ENCODE measurements at regions not wholly inside any gene's neighbourhood (a gene's known extent, or its start where the extent isn't known, plus 50 kb on each side); places are given as distances from the start of the nearest gene placed in this dataset.

GRCh38 chr2:238638982-238639628 lies 208.8 kb upstream of the TWIST2 start:
- Mint-ChIP-seq H3K27ac (no peak overlapping the region), H3K27me3 (peaks cover 0 to 5% (median 0%) of the 10 kb centered on the region in 3 donors), H3K4me1 (no peaks in the 10 kb centered on the region), H3K36me3 (no peaks in the 10 kb centered on the region), H3K9me3 (no peaks in the 10 kb centered on the region), H3K4me3 (no peak overlapping the region)
- ATAC-seq (ENCODE audit: low read depth in 2 of 2) = no peak
- DNase-seq = no peak

DNA sequence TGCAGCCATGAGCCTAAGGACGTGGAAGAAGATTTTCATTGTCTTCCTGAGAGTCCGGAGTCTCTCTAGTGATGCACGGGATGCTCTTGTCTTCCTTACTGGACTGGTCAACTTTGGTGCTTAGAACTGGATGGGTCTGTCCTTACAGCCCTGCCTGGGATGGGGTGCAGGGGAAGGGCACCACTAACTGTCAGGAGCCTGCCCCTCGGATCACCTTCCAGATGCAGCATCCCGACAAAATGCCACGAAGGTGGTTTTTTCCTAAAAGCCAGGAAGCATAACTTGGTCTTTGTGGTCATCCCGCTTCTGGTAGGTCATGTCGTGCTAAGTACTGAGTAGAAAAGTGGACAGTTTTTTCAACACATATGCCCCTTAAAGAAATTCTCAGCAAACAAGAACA lies 207.4 kb upstream of the TWIST2 start:
- Mint-ChIP-seq H3K9me3 (no peaks in the 10 kb centered on the region), H3K4me3 (no peak overlapping the region), H3K36me3 (no peaks in the 10 kb centered on the region), H3K27me3 (peaks cover 0 to 5% (median 0%) of the 10 kb centered on the region in 3 donors), H3K27ac (no peak overlapping the region), H3K4me1 (no peaks in the 10 kb centered on the region)
- ATAC-seq (ENCODE audit: low read depth in 2 of 2) = no peak
- no peak for DNase-seq

- ATAC-seq (ENCODE audit: low read depth in 2 of 2) (no peak), DNase-seq (no peak)
- H3K27me3 Mint-ChIP-seq = peaks cover 0 to 10% (median 0%) of the 10 kb centered on the region in 3 donors
- no peak overlapping the region for H3K27ac Mint-ChIP-seq
- no peaks in the 10 kb centered on the region for H3K4me1 Mint-ChIP-seq
- no peak overlapping the region for H3K4me3 Mint-ChIP-seq
- H3K9me3 Mint-ChIP-seq = no peaks in the 10 kb centered on the region
- H3K36me3 Mint-ChIP-seq = no peaks in the 10 kb centered on the region
These were observed 204.9 kb upstream of the TWIST2 start for GRCh38 chr2:238642973-238643372.

GRCh38 chr2:238643400-238643907 lies 204.4 kb upstream of the TWIST2 start:
- ATAC-seq (ENCODE audit: low read depth in 2 of 2) (no peak), DNase-seq (no peak)
- H3K36me3 Mint-ChIP-seq = no peaks in the 10 kb centered on the region
- peaks cover 0 to 10% (median 0%) of the 10 kb centered on the region in 3 donors for H3K27me3 Mint-ChIP-seq
- H3K4me3 Mint-ChIP-seq = no peak overlapping the region
- no peaks in the 10 kb centered on the region for H3K9me3 Mint-ChIP-seq
- no peak overlapping the region for H3K27ac Mint-ChIP-seq
- H3K4me1 Mint-ChIP-seq = no peaks in the 10 kb centered on the region

GRCh38 chr2:238644095-238645081 lies 203.5 kb upstream of the TWIST2 start:
- ATAC-seq (ENCODE audit: low read depth in 2 of 2) (no peak), DNase-seq (no peak)
- peaks cover 0 to 6% (median 0%) of the 10 kb centered on the region in 3 donors for H3K27me3 Mint-ChIP-seq
- H3K36me3 Mint-ChIP-seq = no peaks in the 10 kb centered on the region
- H3K27ac Mint-ChIP-seq = no peak overlapping the region
- H3K9me3 Mint-ChIP-seq = no peaks in the 10 kb centered on the region
- H3K4me1 Mint-ChIP-seq = no peaks in the 10 kb centered on the region
- no peak overlapping the region for H3K4me3 Mint-ChIP-seq

GRCh38 chr2:238645095-238645494 lies 202.8 kb upstream of the TWIST2 start:
- Mint-ChIP-seq H3K9me3 (no peaks in the 10 kb centered on the region), H3K27me3 (peaks cover 0 to 4% (median 0%) of the 10 kb centered on the region in 3 donors), H3K4me1 (no peaks in the 10 kb centered on the region), H3K4me3 (no peak overlapping the region), H3K27ac (no peak overlapping the region), H3K36me3 (no peaks in the 10 kb centered on the region)
- ATAC-seq (ENCODE audit: low read depth in 2 of 2) (no peak), DNase-seq (no peak)

- Mint-ChIP-seq H3K36me3 (no peaks in the 10 kb centered on the region), H3K9me3 (no peaks in the 10 kb centered on the region), H3K27ac (no peak overlapping the region), H3K4me3 (no peak overlapping the region), H3K4me1 (no peaks in the 10 kb centered on the region), H3K27me3 (peaks cover 0 to 4% (median 0%) of the 10 kb centered on the region in 3 donors)
- DNase-seq (no peak), ATAC-seq (ENCODE audit: low read depth in 2 of 2) (no peak)
These were observed 202.2 kb upstream of the TWIST2 start for GRCh38 chr2:238645716-238646115.

DNA sequence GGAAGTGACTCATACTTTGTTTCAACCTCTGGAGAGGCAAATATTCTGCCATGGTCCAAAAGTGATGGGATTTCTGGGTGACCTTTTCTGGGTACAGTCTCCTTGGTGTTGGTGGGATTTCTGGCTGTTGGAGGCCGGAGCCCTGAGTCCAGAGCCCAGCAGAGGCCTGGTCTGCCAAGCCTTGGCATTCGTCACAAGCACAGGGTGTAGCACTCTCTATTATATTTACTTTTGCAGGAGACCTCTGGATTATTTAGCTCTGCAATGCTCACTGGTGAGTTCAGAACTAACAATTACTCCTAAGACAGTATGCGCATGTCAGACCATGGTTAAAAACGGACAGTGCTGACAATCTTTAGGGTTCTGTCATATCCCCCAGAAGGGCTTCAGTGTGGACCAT lies 201.6 kb upstream of the TWIST2 start:
- no peaks in the 10 kb centered on the region for H3K36me3 Mint-ChIP-seq
- no peak for ATAC-seq (ENCODE audit: low read depth in 2 of 2)
- no peaks in the 10 kb centered on the region for H3K4me1 Mint-ChIP-seq
- no peak overlapping the region for H3K4me3 Mint-ChIP-seq
- H3K27ac Mint-ChIP-seq = no peak overlapping the region
- H3K9me3 Mint-ChIP-seq = no peaks in the 10 kb centered on the region
- peaks cover 0 to 4% (median 0%) of the 10 kb centered on the region in 3 donors for H3K27me3 Mint-ChIP-seq
- DNase-seq = no peak

GRCh38 chr2:238646803-238647202 lies 201.1 kb upstream of the TWIST2 start:
- Mint-ChIP-seq H3K4me3 (no peak overlapping the region), H3K27me3 (peaks cover 0 to 4% (median 0%) of the 10 kb centered on the region in 3 donors), H3K9me3 (no peaks in the 10 kb centered on the region), H3K27ac (peak overlapping the region in 1 of 6 donors; percentile 73), H3K4me1 (no peaks in the 10 kb centered on the region), H3K36me3 (no peaks in the 10 kb centered on the region)
- DNase-seq = no peak
- ATAC-seq (ENCODE audit: low read depth in 2 of 2) = no peak

GRCh38 chr2:238649123-238649522 lies 198.8 kb upstream of the TWIST2 start:
- Mint-ChIP-seq H3K36me3 (no peaks in the 10 kb centered on the region), H3K27ac (no peak overlapping the region), H3K9me3 (peaks cover 0 to 2% (median 0%) of the 10 kb centered on the region in 7 donors), H3K27me3 (peaks cover 0 to 9% (median 4%) of the 10 kb centered on the region in 3 donors), H3K4me1 (no peaks in the 10 kb centered on the region), H3K4me3 (no peak overlapping the region)
- no peak for DNase-seq
- ATAC-seq (ENCODE audit: low read depth in 2 of 2) = no peak

DNA sequence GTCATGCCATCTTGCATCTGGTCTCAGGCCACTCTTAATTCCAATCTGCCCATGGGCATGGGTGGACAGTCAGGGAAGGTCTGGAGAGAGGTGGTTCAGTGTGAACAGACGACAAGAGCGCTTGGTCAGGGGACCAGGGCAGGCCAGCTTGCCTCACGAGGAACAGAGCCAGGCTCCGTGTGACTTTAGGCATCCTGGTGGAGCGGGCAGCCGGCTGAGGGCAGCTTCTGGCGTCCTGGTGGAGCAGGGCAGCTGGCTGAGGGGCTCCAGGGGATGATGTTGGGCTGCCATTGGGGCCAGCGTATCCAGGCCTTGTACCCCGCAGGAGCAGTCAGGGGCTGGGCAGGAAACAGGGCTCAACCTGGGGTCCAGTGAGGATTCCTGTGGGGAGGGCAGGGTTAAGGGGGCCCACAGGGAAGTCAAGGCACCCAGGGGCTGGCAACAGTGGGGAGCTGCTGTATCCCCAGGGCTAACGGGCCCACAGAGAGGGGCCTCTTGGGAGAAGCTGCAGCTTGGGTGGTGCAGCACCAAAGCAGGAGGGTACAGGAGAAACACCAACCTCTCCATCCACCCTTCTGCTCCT lies 197.9 kb upstream of the TWIST2 start:
- H3K9me3 Mint-ChIP-seq = peaks cover 0 to 2% (median 0%) of the 10 kb centered on the region in 7 donors

GRCh38 chr2:238650536-238650935 lies 197.3 kb upstream of the TWIST2 start:
- H3K9me3 Mint-ChIP-seq = peaks cover 0 to 2% (median 0%) of the 10 kb centered on the region in 7 donors
- no peaks in the 10 kb centered on the region for H3K36me3 Mint-ChIP-seq
- H3K4me1 Mint-ChIP-seq = no peaks in the 10 kb centered on the region
- no peak overlapping the region for H3K27ac Mint-ChIP-seq
- peaks cover 0 to 9% (median 4%) of the 10 kb centered on the region in 3 donors for H3K27me3 Mint-ChIP-seq
- ATAC-seq (ENCODE audit: low read depth in 2 of 2) = no peak
- H3K4me3 Mint-ChIP-seq = no peak overlapping the region
- DNase-seq = no peak

More for the DNA sequence above, 197.9 kb upstream of the TWIST2 start:
- peaks cover 0 to 9% (median 4%) of the 10 kb centered on the region in 3 donors for H3K27me3 Mint-ChIP-seq
- DNase-seq (no peak), ATAC-seq (ENCODE audit: low read depth in 2 of 2) (no peak)
- H3K4me3 Mint-ChIP-seq = no peak overlapping the region
- H3K36me3 Mint-ChIP-seq = no peaks in the 10 kb centered on the region
- no peak overlapping the region for H3K27ac Mint-ChIP-seq
- no peaks in the 10 kb centered on the region for H3K4me1 Mint-ChIP-seq

GRCh38 chr2:238651306-238652052 lies 196.4 kb upstream of the TWIST2 start:
- Mint-ChIP-seq H3K9me3 (peaks cover 0 to 2% (median 0%) of the 10 kb centered on the region in 7 donors), H3K36me3 (no peaks in the 10 kb centered on the region)
- ATAC-seq (ENCODE audit: low read depth in 2 of 2) = no peak

More at GRCh38 chr2:238651306-238652052, 196.4 kb upstream of the TWIST2 start:
- Mint-ChIP-seq H3K4me1 (no peaks in the 10 kb centered on the region), H3K4me3 (no peak overlapping the region), H3K27me3 (peaks cover 0 to 9% (median 4%) of the 10 kb centered on the region in 3 donors), H3K27ac (no peak overlapping the region)
- DNase-seq = no peak

All from naive B cell (primary cell).